ENCODE measurements at regions not wholly inside any gene's neighbourhood (a gene's known extent, or its start where the extent isn't known, plus 50 kb on each side); places are given as distances from the start of the nearest gene placed in this dataset.

DNA sequence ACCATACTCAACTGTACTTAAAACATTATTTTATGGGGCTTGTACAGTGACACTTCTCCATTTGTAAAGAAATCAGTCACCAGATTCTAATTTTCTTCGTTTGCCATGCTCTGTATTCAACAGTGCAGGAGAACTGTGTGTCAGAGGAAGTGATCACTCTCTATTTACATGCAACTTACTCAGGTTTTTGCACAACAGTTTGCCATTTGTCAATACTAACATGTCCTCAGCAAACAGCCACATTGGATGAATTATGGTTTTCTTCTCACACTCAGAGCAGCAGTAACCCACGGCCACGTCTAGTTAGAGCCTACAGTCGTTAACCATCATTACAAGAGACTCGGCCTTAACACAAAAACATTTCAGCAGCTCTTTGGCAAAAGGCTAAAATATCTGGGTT is 69.2 kb upstream of the SP4 start:
- no peaks in the 10 kb centered on the region for H3K36me3 Mint-ChIP-seq
- TF ChIP-seq GABPB1 (CRISPR knock-in tag; IDR thresholded peaks at IDR 0.05), result peak; percentile 86
- TF ChIP-seq ZNF219 (CRISPR knock-in tag; IDR thresholded peaks at IDR 0.05; ENCODE audit: borderline replicate concordance), result no peak
- DNase-seq (ENCODE audit: low spot score), result no peak
- ChIA-PET POLR2A (no interaction called here), CTCF (no interaction called here)
- ATAC-seq, result no peak
- no peak overlapping the region for H3K27ac Mint-ChIP-seq
- H3K4me3 Mint-ChIP-seq, result no peak overlapping the region
- no peaks in the 10 kb centered on the region for H3K27me3 Mint-ChIP-seq (ENCODE audit: low read depth)
- no peaks in the 10 kb centered on the region for H3K4me1 Mint-ChIP-seq
- no peaks in the 10 kb centered on the region for H3K9me3 Mint-ChIP-seq

DNA sequence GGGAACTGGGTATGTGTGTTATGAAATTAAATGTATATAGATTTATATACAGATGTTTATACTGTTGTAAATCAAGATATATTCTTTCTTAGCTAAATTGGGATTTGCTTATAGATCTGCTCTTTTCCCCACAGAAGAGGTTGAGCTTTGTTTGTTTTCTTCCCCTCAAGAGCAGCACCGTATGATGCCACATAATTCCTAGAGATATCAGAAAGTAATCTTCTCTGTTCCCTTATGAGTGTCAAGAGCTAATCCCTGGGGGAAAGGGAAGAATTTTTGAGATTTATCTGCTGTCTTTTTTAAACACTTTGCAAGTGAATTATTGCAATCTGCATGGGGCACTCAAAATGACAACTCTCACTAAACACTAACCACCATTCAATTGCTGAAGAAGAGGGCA is 68.7 kb upstream of the SP4 start:
- H3K9me3 Mint-ChIP-seq, result peaks cover under 1% of the 10 kb centered on the region; the same call in 1 of the 2 replicates
- no peaks in the 10 kb centered on the region for H3K27me3 Mint-ChIP-seq (ENCODE audit: low read depth)
- ATAC-seq (no peak), DNase-seq (ENCODE audit: low spot score) (no peak)
- no peaks in the 10 kb centered on the region for H3K36me3 Mint-ChIP-seq
- ChIA-PET CTCF (no interaction called here), POLR2A (no interaction called here)
- no peak overlapping the region for H3K27ac Mint-ChIP-seq
- no peak overlapping the region for H3K4me3 Mint-ChIP-seq
- TF ChIP-seq CREB1 (CRISPR knock-in tag; IDR thresholded peaks at IDR 0.05) (no peak), TCF7 (CRISPR knock-in tag; IDR thresholded peaks at IDR 0.05; ENCODE audit: low read depth) (no peak), FOXJ3 (CRISPR knock-in tag; IDR thresholded peaks at IDR 0.05; ENCODE audit: borderline replicate concordance) (no peak), ZNF416 (CRISPR knock-in tag; IDR thresholded peaks at IDR 0.05) (no peak), GABPB1 (CRISPR knock-in tag; IDR thresholded peaks at IDR 0.05) (no peak)
- TF ChIP-seq, protein P1, sequence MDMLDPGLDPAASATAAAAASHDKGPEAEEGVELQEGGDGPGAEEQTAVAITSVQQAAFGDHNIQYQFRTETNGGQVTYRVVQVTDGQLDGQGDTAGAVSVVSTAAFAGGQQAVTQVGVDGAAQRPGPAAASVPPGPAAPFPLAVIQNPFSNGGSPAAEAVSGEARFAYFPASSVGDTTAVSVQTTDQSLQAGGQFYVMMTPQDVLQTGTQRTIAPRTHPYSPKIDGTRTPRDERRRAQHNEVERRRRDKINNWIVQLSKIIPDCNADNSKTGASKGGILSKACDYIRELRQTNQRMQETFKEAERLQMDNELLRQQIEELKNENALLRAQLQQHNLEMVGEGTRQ (CRISPR knock-in tag; IDR thresholded peaks at IDR 0.05), result no peak
- TF ChIP-seq, protein P2, sequence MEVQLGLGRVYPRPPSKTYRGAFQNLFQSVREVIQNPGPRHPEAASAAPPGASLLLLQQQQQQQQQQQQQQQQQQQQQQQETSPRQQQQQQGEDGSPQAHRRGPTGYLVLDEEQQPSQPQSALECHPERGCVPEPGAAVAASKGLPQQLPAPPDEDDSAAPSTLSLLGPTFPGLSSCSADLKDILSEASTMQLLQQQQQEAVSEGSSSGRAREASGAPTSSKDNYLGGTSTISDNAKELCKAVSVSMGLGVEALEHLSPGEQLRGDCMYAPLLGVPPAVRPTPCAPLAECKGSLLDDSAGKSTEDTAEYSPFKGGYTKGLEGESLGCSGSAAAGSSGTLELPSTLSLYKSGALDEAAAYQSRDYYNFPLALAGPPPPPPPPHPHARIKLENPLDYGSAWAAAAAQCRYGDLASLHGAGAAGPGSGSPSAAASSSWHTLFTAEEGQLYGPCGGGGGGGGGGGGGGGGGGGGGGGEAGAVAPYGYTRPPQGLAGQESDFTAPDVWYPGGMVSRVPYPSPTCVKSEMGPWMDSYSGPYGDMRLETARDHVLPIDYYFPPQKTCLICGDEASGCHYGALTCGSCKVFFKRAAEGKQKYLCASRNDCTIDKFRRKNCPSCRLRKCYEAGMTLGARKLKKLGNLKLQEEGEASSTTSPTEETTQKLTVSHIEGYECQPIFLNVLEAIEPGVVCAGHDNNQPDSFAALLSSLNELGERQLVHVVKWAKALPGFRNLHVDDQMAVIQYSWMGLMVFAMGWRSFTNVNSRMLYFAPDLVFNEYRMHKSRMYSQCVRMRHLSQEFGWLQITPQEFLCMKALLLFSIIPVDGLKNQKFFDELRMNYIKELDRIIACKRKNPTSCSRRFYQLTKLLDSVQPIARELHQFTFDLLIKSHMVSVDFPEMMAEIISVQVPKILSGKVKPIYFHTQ (CRISPR knock-in tag; IDR thresholded peaks at IDR 0.05), result no peak
- TF ChIP-seq, protein P3, sequence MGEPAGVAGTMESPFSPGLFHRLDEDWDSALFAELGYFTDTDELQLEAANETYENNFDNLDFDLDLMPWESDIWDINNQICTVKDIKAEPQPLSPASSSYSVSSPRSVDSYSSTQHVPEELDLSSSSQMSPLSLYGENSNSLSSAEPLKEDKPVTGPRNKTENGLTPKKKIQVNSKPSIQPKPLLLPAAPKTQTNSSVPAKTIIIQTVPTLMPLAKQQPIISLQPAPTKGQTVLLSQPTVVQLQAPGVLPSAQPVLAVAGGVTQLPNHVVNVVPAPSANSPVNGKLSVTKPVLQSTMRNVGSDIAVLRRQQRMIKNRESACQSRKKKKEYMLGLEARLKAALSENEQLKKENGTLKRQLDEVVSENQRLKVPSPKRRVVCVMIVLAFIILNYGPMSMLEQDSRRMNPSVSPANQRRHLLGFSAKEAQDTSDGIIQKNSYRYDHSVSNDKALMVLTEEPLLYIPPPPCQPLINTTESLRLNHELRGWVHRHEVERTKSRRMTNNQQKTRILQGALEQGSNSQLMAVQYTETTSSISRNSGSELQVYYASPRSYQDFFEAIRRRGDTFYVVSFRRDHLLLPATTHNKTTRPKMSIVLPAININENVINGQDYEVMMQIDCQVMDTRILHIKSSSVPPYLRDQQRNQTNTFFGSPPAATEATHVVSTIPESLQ (CRISPR knock-in tag; IDR thresholded peaks at IDR 0.05), result no peak
- H3K4me1 Mint-ChIP-seq, result no peaks in the 10 kb centered on the region

DNA sequence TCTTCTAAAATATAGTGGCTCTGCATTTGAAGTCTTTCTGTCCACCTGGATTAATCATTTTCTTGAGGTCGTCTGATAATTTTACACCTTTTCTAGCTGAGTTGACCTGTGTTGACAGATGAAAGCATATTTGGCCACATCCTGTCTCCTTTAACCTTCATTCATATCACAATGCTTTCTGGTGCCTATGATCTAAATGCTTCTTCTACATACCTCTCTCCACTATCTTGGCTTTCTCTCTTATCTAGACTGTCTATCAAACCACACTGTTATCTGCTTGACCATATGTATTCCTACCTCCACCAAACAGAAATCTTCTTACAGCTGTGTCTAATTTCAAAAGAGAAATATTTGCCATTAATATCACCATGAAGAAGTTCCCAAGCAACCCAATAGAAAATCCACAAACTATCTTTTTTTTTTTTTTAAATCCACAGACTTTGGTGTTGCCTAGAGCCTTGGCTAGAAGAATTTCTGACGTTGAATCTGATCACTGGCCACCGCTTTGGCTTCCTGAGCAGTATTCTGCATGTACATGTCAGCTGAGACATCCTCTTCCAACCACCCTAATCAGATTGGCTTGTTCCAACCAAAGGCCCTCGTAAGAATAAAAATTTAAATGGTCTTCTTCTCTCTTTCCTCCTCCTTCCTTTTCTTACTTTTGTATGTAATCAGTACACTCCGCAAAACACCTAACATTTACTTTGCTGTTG is 66.3 kb upstream of the SP4 start:
- ChIA-PET CTCF (no interaction called here), POLR2A (no interaction called here)
- Mint-ChIP-seq H3K9me3 (peaks cover 12% of the 10 kb centered on the region), H3K4me1 (no peaks in the 10 kb centered on the region), H3K4me3 (no peak overlapping the region), H3K27me3 (ENCODE audit: low read depth) (no peaks in the 10 kb centered on the region), H3K27ac (no peak overlapping the region), H3K36me3 (no peaks in the 10 kb centered on the region)
- DNase-seq (ENCODE audit: low spot score) (no peak), ATAC-seq (no peak)
- TF ChIP-seq KAT7 (CRISPR knock-in tag; IDR thresholded peaks at IDR 0.05; ENCODE audit: borderline replicate concordance), result no peak
- TF ChIP-seq, protein P4, sequence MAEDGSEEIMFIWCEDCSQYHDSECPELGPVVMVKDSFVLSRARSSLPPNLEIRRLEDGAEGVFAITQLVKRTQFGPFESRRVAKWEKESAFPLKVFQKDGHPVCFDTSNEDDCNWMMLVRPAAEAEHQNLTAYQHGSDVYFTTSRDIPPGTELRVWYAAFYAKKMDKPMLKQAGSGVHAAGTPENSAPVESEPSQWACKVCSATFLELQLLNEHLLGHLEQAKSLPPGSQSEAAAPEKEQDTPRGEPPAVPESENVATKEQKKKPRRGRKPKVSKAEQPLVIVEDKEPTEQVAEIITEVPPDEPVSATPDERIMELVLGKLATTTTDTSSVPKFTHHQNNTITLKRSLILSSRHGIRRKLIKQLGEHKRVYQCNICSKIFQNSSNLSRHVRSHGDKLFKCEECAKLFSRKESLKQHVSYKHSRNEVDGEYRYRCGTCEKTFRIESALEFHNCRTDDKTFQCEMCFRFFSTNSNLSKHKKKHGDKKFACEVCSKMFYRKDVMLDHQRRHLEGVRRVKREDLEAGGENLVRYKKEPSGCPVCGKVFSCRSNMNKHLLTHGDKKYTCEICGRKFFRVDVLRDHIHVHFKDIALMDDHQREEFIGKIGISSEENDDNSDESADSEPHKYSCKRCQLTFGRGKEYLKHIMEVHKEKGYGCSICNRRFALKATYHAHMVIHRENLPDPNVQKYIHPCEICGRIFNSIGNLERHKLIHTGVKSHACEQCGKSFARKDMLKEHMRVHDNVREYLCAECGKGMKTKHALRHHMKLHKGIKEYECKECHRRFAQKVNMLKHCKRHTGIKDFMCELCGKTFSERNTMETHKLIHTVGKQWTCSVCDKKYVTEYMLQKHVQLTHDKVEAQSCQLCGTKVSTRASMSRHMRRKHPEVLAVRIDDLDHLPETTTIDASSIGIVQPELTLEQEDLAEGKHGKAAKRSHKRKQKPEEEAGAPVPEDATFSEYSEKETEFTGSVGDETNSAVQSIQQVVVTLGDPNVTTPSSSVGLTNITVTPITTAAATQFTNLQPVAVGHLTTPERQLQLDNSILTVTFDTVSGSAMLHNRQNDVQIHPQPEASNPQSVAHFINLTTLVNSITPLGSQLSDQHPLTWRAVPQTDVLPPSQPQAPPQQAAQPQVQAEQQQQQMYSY (CRISPR knock-in tag; IDR thresholded peaks at IDR 0.05), result no peak
- TF ChIP-seq NR1H2 (CRISPR knock-in tag; IDR thresholded peaks at IDR 0.05), result no peak
- TF ChIP-seq, protein P5, sequence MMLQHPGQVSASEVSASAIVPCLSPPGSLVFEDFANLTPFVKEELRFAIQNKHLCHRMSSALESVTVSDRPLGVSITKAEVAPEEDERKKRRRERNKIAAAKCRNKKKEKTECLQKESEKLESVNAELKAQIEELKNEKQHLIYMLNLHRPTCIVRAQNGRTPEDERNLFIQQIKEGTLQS (CRISPR knock-in tag; conservative IDR thresholded peaks at IDR 0.05), result no peak
- no peak for TF ChIP-seq MXD4 (CRISPR knock-in tag; IDR thresholded peaks at IDR 0.05; ENCODE audit: borderline replicate concordance)
- TF ChIP-seq RELA (CRISPR knock-in tag; IDR thresholded peaks at IDR 0.05; ENCODE audit: borderline replicate concordance), result no peak
- no peak for TF ChIP-seq ELF4 (CRISPR knock-in tag; IDR thresholded peaks at IDR 0.05; ENCODE audit: low read depth)
- TF ChIP-seq TP53 (CRISPR knock-in tag; IDR thresholded peaks at IDR 0.05), result no peak
- no peak for TF ChIP-seq ZNF121 (CRISPR knock-in tag; IDR thresholded peaks at IDR 0.05)
- TF ChIP-seq JAZF1 (CRISPR knock-in tag; IDR thresholded peaks at IDR 0.05), result no peak
- TF ChIP-seq ZNF416 (CRISPR knock-in tag; IDR thresholded peaks at IDR 0.05), result no peak
- TF ChIP-seq, protein P6, sequence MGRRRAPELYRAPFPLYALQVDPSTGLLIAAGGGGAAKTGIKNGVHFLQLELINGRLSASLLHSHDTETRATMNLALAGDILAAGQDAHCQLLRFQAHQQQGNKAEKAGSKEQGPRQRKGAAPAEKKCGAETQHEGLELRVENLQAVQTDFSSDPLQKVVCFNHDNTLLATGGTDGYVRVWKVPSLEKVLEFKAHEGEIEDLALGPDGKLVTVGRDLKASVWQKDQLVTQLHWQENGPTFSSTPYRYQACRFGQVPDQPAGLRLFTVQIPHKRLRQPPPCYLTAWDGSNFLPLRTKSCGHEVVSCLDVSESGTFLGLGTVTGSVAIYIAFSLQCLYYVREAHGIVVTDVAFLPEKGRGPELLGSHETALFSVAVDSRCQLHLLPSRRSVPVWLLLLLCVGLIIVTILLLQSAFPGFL (CRISPR knock-in tag; IDR thresholded peaks at IDR 0.05; ENCODE audit: borderline replicate concordance), result no peak
- no peak for TF ChIP-seq ZNF232 (CRISPR knock-in tag; IDR thresholded peaks at IDR 0.05)
- TF ChIP-seq EMX1 (CRISPR knock-in tag; IDR thresholded peaks at IDR 0.05), result no peak
